Loucy (cell line): ENCODE measurements at regions not wholly inside any gene's neighbourhood (a gene's known extent, or its start where the extent isn't known, plus 50 kb on each side); places are given as distances from the start of the nearest gene placed in this dataset.

Source experiments
- H2AFZ ChIP-seq: fragments of 200-600 bp; sonication (generic); 2 replicates; pipeline ENCODE4 v1.6.0; 2016; ENCODE audit warnings: antibody characterized with exemption, mild to moderate bottlenecking, low read length, moderate library complexity
- H3F3A ChIP-seq: fragments of 200-600 bp; 2 replicates; pipeline ENCODE4 v1.6.0; 2016; ENCODE audit warnings: antibody characterized with exemption, low read depth, mild to moderate bottlenecking
- H3K27me3 ChIP-seq: fragments of 200-600 bp; sonication (generic); 2 replicates; pipeline ENCODE4 v1.6.1; 2014; ENCODE audit warnings: low read length, mild to moderate bottlenecking; ENCODE audit not compliant: insufficient read depth, poor library complexity, severe bottlenecking
- H3K36me3 ChIP-seq: fragments of 200-600 bp; sonication (generic); 2 replicates; pipeline ENCODE4 v1.6.1; 2016; ENCODE audit warnings: low read length; ENCODE audit not compliant: insufficient read depth
- H3K4me1 ChIP-seq: fragments of 200-600 bp; sonication (generic); 2 replicates; pipeline ENCODE4 v1.5.1; 2014; ENCODE audit warnings: low read length, mild to moderate bottlenecking; ENCODE audit not compliant: insufficient read depth, poor library complexity, severe bottlenecking
- H3K4me2 ChIP-seq: fragments of 200-600 bp; sonication (generic); 2 replicates; pipeline ENCODE4 v1.6.0; 2014; ENCODE audit warnings: antibody characterized with exemption, low read length, low read depth, mild to moderate bottlenecking; ENCODE audit not compliant: poor library complexity, severe bottlenecking
- H3K4me3 ChIP-seq: fragments of 200-600 bp; sonication (generic); 2 replicates; pipeline ENCODE4 v1.5.1; 2014; ENCODE audit warnings: low read length, mild to moderate bottlenecking, mixed read lengths; ENCODE audit not compliant: poor library complexity, severe bottlenecking
- H3K79me2 ChIP-seq: fragments of 200-600 bp; sonication (generic); 2 replicates; pipeline ENCODE4 v1.6.1; 2014; ENCODE audit warnings: low read length; ENCODE audit not compliant: insufficient read depth
- H3K9ac ChIP-seq: fragments of 200-600 bp; sonication (generic); 2 replicates; pipeline ENCODE4 v1.6.0; 2014; ENCODE audit warnings: mild to moderate bottlenecking, low read depth, low read length, moderate library complexity; ENCODE audit not compliant: poor library complexity, severe bottlenecking
- H3K9me2 ChIP-seq: fragments of 200-600 bp; sonication (generic); replicated peaks from 2 replicates; pipeline ENCODE4 v1.6.1; 2016; ENCODE audit warnings: low read depth, low read length, mixed read lengths
- H3K9me3 ChIP-seq: fragments of 200-600 bp; sonication (generic); 2 replicates; pipeline ENCODE4 v1.6.1; 2014; ENCODE audit warnings: mild to moderate bottlenecking, antibody characterized with exemption, low read length, low read depth; ENCODE audit not compliant: insufficient read depth
- H4K20me1 ChIP-seq: fragments of 200-600 bp; sonication (generic); 2 replicates; pipeline ENCODE4 v1.6.0; 2014; ENCODE audit warnings: antibody characterized with exemption, low read length, mild to moderate bottlenecking; ENCODE audit not compliant: insufficient read depth, poor library complexity, severe bottlenecking
- EZH2phosphoT487 ChIP-seq: fragments of 200-600 bp; IDR thresholded peaks from 2 replicates; pipeline ENCODE4 v1.6.1; 2018; ENCODE audit warnings: antibody characterized with exemption, mild to moderate bottlenecking, moderate library complexity, borderline replicate concordance
- TF ChIP-seq, protein P1 (sequence below): fragments of 200-600 bp; sonication (generic); conservative IDR thresholded peaks from 2 replicates; pipeline ENCODE4 v1.5.1; 2014; ENCODE audit warnings: mild to moderate bottlenecking, antibody characterized with exemption, low read length

DNA sequence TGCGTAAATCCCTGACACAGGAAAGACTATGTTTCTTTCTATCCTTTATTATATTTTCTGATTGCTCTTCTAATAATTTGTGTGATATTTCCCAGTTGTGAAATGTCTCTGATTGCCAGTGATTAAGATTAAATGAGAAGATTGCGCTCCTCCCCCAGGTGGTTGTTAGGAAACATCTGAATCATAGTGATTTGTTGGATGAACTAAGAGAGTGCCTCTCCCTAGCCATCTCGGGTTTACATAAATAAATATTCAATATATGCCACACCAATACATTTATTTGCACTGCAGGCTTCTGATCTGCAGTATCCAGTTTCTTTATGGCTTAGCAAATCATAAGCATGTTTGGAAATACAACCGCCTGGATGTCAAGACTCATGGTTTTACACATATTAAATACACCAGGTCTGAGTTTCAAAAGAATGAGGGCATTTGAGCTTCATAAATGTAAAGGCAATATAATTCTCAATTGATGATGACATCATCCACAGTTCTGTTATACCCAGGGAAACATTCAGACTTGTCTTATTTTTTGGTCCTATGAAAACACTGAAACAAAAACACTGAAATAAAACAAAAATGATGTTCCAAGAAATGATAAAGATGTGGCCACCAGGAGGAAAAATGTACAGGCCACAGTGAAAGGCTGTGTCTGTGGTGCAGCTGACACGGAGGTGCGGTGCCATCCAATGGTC, 826.7 kb upstream of the ACVR2A start:
- Histone ChIP-seq H3K79me2 (no peaks in the 10 kb centered on the region), H3K9ac (no peak overlapping the region), H3K36me3 (no peaks in the 10 kb centered on the region), H3K27me3 (no peaks in the 10 kb centered on the region), H3F3A (no peaks in the 10 kb centered on the region), H3K9me3 (no peaks in the 10 kb centered on the region), H2AFZ (no peak overlapping the region), H3K9me2 (no peaks in the 10 kb centered on the region), H3K4me3 (no peak overlapping the region), H4K20me1 (no peaks in the 10 kb centered on the region), H3K4me1 (no peaks in the 10 kb centered on the region), H3K4me2 (no peak overlapping the region)
- TF ChIP-seq EZH2phosphoT487, result no peak
- TF ChIP-seq, protein P1, sequence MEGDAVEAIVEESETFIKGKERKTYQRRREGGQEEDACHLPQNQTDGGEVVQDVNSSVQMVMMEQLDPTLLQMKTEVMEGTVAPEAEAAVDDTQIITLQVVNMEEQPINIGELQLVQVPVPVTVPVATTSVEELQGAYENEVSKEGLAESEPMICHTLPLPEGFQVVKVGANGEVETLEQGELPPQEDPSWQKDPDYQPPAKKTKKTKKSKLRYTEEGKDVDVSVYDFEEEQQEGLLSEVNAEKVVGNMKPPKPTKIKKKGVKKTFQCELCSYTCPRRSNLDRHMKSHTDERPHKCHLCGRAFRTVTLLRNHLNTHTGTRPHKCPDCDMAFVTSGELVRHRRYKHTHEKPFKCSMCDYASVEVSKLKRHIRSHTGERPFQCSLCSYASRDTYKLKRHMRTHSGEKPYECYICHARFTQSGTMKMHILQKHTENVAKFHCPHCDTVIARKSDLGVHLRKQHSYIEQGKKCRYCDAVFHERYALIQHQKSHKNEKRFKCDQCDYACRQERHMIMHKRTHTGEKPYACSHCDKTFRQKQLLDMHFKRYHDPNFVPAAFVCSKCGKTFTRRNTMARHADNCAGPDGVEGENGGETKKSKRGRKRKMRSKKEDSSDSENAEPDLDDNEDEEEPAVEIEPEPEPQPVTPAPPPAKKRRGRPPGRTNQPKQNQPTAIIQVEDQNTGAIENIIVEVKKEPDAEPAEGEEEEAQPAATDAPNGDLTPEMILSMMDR, result no peak

DNA sequence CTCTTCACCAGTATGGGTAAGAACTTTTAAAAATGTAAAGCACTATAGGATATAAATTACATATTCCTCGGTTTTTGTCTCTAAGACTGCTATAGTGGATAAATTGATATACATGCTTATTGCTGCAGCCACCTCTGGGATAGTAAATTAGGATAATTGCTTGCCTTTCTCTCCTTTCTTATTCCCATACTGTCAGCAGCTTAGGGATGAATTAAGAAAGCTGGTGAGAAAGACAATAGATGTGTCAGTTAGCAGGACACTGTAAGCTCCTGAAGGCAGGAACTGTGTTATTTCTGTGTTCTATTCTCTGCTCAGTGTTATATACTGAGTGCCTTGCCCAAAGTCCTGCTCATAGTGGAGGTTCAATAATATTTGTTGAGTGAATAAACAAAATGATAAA, 828.6 kb upstream of the ACVR2A start:
- H2AFZ ChIP-seq, result no peak overlapping the region
- TF ChIP-seq EZH2phosphoT487, result no peak
- TF ChIP-seq, protein P1, result no peak
- no peaks in the 10 kb centered on the region for H3K9me2 ChIP-seq
- no peaks in the 10 kb centered on the region for H3K36me3 ChIP-seq
- H3F3A ChIP-seq, result no peaks in the 10 kb centered on the region
- H3K4me3 ChIP-seq, result no peak overlapping the region
- H3K4me2 ChIP-seq, result no peak overlapping the region
- H3K9me3 ChIP-seq, result no peaks in the 10 kb centered on the region
- no peak overlapping the region for H3K9ac ChIP-seq
- H3K4me1 ChIP-seq, result no peaks in the 10 kb centered on the region
- no peaks in the 10 kb centered on the region for H3K79me2 ChIP-seq
- no peaks in the 10 kb centered on the region for H4K20me1 ChIP-seq
- no peaks in the 10 kb centered on the region for H3K27me3 ChIP-seq

DNA sequence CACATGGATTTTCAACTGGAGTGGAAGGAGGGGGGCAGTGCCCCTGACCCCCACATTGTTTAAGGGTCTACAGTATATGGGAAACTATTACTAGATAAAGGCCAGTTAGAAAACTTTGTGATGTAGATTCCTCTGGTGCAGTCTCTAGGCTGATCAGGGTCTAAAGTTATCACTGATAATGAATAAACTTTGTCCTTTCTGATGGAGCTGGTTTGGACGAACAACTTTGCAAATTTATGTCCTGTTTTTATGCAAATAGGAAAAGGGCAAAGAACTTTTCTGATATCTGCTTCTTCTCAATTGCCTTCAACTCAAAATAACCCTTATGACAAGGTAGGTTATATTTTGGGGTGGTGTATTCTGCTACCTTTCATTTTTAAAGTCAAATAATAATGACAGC, 829.2 kb upstream of the ACVR2A start:
- no peaks in the 10 kb centered on the region for H3K36me3 ChIP-seq
- H4K20me1 ChIP-seq, result no peaks in the 10 kb centered on the region
- H3K4me1 ChIP-seq, result no peaks in the 10 kb centered on the region
- no peak overlapping the region for H3K4me2 ChIP-seq
- no peak overlapping the region for H3K9ac ChIP-seq
- no peaks in the 10 kb centered on the region for H3K27me3 ChIP-seq
- no peak for TF ChIP-seq EZH2phosphoT487
- TF ChIP-seq, protein P1, result no peak
- no peaks in the 10 kb centered on the region for H3K79me2 ChIP-seq
- no peaks in the 10 kb centered on the region for H3K9me2 ChIP-seq
- H3K4me3 ChIP-seq, result no peak overlapping the region
- no peak overlapping the region for H2AFZ ChIP-seq
- no peaks in the 10 kb centered on the region for H3K9me3 ChIP-seq
- no peaks in the 10 kb centered on the region for H3F3A ChIP-seq
